Upper lobe of left lung (tissue), 4 donors: ENCODE measurements at regions not wholly inside any gene's neighbourhood (a gene's known extent, or its start where the extent isn't known, plus 50 kb on each side); places are given as distances from the start of the nearest gene placed in this dataset.

Source experiments
- POLR2A ChIP-seq, 4 donors: fragments of 450-650 bp; IDR thresholded peaks; one replicate each; pipeline ENCODE4 v1.5.1; 2016 to 2017; ENCODE audit warnings: antibody characterized with exemption in 4 of 4, mild to moderate bottlenecking in 2 of 4
- TF ChIP-seq, protein P1 (sequence below), 6 experiments: fragments of 450-650 bp in 4 of 6; fragments of 200-600 bp in 2 of 6; sonication (generic) in 2 of 6; IDR thresholded peaks; one replicate each; pipeline ENCODE4 v1.5.1; 2016 to 2019; ENCODE audit warnings: antibody characterized with exemption in 6 of 6

DNA sequence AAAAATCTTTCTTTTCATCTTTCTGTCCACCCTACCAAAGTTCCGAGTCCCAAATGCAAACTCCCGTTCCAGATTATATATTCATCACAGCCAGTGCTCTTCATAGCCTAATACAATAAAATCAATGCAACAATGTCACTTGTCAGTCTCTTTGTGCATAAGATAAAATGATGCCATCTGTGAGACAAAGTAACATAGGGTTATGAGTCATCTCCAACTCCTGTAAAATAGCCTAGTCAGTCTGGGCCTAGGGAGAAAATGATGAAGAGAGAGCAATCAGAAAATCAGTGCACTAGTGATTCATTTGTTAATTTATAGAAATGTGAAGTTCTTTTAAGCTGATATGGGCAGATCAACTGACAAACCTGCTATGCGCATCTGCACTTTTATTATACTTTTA lies 689.1 kb upstream of the DIAPH2 start:
- TF ChIP-seq, protein P1, sequence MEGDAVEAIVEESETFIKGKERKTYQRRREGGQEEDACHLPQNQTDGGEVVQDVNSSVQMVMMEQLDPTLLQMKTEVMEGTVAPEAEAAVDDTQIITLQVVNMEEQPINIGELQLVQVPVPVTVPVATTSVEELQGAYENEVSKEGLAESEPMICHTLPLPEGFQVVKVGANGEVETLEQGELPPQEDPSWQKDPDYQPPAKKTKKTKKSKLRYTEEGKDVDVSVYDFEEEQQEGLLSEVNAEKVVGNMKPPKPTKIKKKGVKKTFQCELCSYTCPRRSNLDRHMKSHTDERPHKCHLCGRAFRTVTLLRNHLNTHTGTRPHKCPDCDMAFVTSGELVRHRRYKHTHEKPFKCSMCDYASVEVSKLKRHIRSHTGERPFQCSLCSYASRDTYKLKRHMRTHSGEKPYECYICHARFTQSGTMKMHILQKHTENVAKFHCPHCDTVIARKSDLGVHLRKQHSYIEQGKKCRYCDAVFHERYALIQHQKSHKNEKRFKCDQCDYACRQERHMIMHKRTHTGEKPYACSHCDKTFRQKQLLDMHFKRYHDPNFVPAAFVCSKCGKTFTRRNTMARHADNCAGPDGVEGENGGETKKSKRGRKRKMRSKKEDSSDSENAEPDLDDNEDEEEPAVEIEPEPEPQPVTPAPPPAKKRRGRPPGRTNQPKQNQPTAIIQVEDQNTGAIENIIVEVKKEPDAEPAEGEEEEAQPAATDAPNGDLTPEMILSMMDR (IDR thresholded peaks at IDR 0.05), result no peak
- no peak for TF ChIP-seq POLR2A (IDR thresholded peaks at IDR 0.05)
